Stimulated activated CD4-positive, alpha-beta T cell treated with anti-CD3 and anti-CD28 coated beads, Interleukin-4, amount 100 ng/mL, for 24 hours (primary cell): ENCODE measurements at regions not wholly inside any gene's neighbourhood (a gene's known extent, or its start where the extent isn't known, plus 50 kb on each side); places are given as distances from the start of the nearest gene placed in this dataset.

Source experiments
- DNase-seq: peaks from one replicate; pipeline ENCODE4 v3.0.0-alpha.2; 2020

DNA sequence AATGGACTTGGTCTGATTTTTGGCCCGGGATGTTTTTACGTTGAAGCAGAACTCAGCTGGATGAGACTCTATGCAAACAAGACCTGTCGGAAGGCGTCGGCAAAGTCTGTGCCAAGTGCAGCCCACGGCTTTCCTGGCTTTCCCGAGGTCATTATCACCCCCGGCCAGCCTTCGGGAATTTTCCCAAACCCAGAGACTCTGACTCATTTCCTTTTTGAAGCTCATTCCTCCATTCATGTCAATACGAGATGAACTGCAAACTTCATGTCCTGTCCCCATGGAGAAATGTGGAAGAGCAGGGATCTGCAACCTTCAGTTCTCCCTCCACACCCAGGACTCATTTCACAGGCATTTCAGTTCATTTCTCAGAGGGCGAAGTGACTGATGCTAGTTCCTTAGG is 95.3 kb downstream of the IRX2 start:
- DNase-seq = no peak

DNA sequence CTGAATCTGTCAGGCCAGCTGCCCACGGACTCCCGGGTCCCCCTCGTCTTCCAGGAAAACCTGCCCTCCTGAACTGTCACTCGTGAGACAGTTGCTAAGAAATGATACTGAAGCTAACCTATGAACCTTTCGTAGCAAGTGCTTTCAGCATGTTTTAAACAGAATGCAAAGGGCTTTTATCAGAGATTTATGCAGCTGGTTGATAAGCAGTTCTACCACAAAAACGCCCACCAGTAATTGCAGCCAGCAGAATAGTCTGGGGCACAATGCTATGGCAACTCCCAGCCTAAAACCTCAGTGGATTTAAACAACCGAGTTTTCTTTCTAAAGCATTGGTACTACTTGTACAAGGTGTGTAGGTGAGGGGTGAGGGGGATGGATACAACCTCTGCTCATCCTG is 97.5 kb downstream of the IRX2 start:
- no peak for DNase-seq

DNA sequence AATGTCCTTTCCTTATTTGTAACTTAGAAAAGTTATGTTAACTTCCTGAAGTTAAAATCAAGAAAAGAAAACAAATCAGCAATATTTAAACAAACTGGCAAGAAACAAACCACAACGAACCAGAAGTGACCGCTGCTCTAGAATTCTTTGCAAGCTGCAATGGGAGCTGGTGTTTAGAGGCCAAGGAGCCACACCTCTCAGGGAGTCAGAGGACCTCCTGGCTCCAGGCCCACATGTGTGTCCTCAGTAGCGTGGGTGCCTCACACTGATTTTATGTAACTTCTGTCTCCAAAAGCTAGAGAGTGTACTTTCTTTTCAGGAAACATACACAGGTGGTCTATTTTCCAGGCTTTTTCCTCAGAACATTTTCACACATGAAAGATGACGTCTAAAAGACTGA is 100.4 kb downstream of the IRX2 start:
- DNase-seq = no peak

DNA sequence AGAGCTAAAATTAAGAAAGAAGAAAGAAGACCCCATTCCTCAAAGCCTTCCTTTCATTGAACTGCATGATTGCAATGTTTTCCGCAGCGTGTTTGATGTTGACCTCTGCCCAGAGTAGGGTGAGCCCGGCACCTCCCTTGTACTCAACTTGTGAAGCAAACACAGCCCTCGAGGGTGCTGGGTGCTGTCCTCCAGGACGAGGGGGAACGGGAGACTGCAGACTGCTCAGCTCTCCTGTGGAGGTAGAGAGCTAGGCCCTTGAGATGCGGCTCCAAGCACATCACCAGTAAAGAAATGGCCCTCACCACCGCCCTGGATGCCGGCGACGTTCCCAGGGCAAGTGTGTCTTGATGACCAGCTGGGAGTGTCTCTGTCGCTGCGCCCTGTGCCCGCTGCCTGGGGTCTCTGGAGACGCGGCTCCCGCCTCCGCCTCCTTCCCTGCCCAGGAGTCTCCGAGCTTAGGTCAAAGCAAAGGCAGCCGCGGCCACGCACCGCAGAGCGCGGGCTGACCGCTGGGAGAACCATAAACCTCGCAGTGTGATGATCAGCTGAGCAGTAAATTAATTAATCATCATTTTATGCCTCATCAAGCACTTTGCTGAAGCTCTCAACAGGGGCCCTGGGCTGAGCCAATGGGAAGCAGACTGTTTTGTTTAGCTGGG is 108.7 kb downstream of the IRX2 start:
- no peak for DNase-seq

DNA sequence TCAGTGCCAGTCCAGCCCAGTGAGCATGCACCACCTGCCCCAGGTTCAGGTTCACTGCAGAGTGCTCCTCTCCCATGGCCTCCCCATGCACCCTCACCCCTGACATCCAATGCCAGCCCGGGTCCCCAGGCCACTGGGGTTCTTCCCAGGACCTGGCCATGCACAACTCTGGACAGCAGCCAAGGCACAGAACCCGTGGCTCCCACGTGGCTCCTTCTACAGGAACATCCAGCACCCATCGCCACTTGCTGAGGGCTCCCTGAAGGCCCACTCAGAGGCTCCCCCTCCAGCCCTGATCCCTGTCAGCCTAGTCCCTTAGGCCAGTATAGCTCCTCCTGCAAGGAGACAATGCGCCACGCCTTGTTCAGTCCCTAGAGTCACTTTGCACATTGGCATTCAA is 110.8 kb downstream of the IRX2 start:
- DNase-seq = no peak

DNA sequence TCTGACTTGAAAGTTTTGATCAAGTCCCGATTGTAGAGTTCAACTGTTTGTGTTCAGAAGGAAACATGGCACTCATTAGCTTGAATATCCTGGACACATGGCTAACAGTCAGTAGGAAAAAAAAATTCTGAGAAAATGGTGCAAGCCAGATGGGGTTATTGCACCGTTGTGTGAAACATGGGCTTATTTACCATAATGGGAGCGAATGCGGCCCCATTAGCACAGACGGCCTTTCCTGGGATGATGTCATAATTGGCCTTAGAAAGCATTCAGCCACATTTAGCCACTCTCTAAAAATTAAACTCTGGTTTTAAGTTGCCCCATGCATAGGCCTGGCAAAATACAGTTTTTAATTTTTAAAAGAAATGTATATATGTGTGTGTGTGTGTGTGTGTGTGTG is 112.1 kb downstream of the IRX2 start:
- DNase-seq = no peak

DNA sequence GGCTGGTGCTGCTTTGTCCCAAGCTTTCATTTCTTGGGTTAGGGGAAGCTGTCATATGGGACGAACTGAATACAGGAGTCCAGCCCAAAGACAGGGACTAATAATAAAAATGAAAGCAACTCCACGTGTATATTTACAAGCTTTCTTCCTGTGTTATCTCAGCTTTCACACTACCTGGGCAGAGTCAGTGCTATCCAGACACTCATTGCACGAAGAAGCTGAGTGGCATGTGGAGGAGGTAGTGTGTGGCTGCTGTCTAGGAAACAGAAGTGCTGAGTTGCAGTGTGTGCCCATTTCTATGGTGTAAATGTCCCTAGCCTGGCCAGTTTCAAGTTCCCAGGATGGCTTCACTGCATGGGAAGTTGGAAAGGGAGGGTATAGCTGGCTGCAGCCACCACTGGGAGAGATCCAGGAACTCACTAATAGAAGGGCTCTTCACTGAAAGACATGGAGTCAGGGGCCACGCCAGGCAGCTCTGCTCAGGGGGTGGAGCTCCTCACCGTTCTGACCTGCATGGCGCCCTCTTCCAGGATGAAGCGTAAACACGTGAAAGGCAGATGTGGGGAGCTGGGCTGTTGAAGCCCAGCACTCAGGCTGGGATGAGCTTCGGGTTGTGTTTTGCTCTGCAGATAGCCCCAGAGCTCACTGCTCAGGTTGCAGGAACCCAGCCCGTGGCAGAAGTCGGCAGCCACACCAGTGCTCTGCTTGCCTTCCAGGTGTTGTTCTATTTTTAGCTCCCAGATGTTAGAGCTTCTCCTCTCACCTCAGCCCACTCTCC is 116.9 kb downstream of the IRX2 start:
- no peak for DNase-seq

DNA sequence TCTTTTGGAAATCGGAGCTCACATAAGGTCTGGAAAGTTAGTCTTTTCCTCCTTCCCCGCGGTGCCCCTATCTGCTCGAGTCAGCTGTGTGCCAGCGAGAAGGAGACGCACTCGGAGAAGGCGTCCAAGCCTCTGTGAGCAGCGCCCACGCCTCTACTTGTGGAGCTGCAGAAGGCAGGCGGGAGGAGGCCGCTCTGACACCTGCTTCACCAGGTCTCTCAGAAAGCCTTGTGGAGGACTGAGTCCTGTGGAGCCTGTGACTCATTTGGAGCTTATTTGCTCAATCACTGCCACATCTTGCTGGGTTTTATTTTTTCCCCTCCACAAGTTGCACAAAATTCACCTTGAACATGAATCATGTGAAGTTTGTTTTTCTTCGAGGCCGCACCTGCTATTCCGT is 117.5 kb downstream of the IRX2 start:
- DNase-seq = no peak

DNA sequence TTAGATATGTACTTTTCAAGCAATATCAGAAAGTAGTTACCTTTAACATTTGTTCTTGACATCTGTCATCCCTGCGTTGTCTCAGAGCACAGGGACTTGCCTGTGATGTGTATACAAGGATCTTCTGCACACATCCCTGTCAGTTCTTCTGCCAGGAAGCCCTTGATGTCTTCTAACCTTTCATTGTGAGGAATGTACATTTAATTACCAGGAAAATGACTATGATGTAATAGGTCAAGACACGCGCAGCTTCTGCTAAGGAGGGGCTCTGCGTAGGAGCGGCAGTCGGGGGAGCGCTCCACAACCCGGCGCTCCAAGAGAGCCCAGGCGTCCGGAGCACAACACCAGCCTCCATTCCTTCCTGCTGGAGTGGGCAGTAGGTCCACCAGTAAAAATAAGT is 119.7 kb downstream of the IRX2 start:
- no peak for DNase-seq

DNA sequence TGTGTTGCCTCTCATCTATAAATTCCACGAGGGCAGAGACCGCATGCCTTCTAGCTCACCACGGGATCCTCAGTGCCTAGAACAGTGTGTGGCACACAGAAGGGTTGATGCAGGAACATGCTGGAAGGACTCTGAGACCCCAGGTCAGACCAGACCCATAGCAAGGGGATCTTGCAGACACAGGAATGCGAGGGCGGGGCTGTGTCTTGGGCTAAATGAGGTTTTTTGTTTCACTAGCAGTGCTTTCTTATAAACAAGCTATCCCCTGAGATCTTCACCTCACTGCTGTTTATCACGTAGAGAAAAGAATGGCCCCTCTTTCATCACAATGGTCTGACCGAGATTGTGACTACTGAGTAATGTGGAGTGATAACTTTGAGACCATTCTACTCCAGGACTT is 122.4 kb downstream of the IRX2 start:
- DNase-seq = no peak

DNA sequence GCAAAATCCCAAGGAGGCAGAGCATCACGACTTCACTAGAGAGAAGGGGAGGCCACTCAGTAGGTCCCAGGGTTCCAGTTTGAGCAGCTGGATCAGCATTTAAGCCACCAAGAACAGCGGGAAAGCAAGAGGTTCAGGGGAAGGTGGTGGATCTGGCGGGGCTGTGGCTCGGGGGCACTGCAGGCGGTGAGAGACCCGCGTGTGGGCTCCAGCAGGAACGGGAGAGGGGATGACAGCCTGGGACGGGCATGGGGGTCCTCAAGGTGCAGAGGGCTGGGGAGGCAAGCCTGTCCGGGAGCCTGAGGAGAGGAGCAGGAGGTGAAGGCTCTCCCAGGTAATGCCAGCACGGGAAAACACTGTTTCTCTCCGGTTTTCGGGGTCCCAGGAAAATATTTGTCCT is 123.6 kb downstream of the IRX2 start:
- no peak for DNase-seq

DNA sequence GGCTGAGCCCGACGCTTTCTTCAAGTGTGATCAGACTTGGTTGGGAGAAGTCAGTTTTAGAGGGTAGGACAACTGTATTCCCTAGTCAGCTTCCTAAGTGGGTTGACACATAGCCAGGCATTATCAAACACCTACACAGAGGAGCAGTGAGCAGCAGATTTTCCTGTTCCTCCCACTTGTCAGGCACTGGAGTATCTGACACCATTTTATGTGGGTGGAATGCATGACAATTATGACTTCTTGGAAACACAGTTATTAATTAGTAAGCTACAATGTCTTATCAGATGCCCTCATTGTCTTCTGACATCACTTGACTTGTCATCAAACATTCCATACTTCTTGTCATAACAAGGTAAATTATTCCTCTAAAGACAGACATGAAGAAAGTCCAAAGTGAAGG is 124.9 kb downstream of the IRX2 start:
- no peak for DNase-seq

DNA sequence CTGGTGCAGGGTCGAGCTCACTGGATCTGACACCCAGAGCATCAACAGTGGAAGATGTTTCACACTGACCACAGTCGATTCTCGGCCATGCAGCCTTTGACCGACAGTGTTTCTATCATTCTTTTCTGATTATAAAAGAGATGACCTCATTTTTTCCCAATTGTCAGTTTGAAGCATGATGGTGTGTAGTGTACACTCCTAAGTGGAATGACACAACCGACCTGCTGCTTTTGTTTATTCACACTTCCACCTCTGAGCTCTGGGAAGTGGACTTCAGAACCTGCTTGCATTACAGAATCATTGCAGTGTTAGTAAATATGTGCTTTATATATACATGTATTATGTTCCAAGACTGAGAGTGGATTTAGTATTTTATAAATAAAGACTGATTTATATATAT is 128.6 kb downstream of the IRX2 start:
- DNase-seq = no peak

DNA sequence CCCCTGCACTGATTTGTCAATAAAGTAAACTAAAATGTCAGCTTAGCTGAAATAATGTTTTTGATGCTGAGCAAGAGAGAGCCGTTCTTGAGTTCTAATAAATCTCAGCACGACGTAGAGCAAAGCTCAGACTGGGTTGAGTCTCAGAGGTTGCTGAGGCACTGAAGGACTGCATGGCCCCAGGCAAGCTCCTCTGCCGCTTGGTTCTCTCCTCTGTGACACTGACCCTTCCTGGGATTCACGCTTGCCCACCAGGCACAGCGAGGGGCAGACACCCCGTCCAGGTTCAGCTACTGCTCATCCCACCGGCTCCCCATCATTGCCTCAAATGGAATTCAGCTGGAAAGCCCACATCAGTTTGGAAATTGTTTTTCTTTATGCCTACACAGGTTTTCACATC is 129.8 kb downstream of the IRX2 start:
- no peak for DNase-seq

DNA sequence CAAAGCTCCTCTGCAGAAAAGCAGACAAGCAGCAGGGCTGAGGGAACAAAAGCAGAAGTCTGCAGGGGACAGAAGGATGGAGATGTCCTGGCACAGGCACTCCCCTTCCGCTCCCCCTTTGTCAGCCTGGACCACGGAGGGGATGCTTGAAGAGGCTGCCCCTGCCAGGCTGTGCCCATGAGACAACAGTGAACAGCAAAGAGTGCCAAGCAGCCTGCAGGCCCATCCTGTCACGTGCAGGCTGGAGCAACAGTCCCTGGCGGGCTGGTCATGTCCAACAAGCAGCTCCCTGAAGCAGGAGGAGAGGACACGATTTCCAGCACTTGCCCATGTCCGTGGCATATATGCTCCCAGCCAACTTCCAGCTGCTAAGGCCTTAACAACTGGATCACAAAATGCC is 132.3 kb downstream of the IRX2 start:
- DNase-seq = no peak

DNA sequence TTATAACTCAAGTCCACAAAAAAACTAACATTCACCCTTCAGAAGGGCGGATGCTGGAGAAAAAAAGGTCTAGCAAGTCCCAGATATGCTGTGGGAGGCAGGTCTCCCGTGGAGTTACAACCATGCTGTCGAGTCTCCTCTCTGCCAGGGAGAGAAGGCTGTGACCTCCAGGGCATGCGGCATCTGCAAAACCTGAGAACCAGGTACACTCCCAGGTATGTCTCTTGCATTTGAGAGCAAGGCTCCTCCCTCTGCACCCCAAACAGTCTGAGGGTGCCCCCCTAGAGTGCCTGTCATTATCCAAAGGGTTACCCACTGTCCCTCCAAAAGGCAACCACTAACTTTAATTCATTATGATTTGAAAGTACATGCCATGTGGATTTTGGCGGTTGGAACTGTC is 134.0 kb downstream of the IRX2 start:
- DNase-seq = no peak

DNA sequence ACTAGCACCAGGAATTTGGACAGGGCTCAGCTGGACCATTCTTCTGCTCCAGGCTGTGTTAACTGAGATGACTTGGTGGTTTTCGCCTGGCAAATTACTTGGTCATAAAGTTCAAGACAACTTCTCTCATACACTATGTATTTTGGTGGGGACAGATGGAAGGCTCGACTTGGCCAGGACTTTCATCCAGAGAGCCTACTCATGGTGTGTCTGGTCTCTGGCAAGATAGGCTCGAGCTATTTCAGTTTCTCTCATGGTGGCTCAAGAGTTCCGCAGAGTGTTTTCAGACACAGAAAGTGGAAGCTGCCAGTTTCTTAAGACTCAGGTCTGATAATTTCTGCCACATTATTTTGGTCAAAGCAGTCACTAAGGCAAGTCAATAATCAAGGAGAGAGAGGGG is 135.6 kb downstream of the IRX2 start:
- no peak for DNase-seq

DNA sequence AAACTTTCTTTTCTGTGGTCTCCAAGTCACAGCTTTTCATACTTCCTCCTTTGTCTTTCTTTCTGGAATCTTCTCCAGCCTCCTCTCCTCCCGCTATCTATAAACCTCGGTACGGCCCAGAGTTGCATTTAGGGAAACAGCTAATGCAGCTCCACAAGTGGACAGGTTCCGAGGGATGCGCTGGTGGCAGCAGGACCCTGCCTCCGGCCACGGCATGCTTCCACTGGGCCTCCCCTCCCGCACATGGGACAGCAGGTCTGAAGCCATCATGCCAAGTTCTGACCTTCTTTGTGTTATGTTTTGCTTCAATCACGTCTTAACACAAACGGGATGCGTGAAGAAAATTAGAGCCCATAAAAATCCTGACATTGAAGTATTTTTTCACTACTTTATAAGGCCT is 136.9 kb downstream of the IRX2 start:
- DNase-seq = no peak

DNA sequence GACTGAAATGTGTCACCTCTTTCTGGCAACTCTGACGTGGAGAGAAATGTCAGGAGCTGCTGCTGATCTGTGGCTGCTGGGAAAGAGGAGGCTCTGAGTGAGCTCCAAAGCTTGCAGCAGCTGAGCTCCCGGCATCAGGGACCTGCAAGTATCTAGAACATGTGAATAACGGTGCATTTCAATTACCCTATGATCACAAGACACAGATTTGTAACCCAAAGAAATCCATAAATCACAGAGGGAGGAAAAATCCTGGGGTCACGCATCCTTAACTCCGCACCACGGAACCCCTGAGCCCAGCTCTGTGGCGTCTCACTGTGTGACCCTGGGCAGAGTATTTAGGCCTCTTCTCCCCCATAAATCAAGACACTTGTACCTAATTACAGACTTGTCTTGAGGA is 139.8 kb downstream of the IRX2 start:
- no peak for DNase-seq

DNA sequence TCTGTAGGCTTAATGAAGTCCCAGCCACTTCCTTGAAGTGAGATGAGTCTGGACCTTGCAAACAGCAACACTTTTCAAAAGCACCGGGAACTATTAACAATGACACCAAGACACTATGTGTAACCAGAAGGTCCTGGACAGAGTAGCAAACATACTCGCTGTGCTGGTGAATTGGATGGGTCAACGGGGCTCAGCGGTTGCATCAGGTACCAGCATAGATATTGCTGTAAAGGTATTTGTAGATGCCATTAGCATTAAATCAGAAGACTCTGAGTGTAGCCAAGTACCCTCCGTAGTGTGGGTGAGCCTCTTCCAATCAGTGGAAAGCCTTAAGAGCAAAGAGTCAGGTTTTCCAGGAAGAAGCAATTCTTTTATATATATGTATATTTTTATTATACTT is 140.5 kb downstream of the IRX2 start:
- no peak for DNase-seq

DNA sequence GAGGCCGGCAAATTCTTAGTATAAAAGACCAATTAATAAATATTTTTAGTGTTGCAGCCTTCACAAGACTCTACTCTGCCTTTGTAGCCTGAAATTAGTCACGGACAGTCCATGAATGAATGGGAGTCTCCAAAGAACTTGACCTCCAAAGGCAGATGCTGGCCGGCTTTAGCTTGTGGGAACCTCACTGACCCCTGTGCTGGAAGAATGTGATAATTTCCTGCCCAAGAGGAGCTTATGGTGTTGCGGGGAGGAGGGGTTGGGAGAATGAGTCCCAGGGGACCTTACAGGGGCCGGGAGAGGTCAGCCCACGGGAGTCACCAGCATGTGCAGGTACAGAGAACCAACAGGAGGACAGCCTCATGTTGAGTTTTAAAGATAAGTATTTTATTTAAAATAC is 143.1 kb downstream of the IRX2 start:
- no peak for DNase-seq

DNA sequence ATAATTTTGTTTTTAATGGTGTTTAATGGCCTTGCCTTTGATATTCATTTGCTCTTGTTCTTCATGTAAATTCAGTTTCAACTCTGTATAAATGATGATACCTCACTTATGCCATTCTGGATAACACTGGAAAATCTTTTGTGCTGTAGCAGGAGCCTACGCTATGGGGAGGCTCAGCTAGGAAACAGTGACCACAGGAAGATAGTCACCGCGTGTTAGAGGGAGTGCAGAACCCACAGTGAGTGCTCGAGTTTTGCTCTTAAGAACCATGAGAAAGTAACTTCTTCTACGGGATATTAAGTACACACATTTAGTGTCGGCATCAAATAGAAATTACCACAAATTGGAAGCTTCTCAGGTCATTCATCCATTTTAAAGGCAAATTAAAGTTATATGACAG is 143.9 kb downstream of the IRX2 start:
- DNase-seq = no peak

DNA sequence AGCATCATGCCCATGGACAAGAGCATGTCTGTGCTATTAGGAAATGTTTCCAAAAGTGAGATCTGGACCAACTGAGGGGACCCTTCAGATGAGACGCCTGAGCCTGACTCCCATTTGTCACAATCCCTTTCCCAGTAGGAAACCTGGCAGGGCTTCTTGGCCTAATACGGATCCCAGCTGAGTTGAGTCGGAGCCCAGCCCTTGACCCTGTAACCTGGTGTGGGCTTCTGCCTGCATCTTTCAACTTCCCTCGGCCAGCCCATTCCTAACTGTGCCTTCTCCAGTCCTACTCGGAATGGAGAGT is 148.3 kb downstream of the IRX2 start:
- DNase-seq = no peak

DNA sequence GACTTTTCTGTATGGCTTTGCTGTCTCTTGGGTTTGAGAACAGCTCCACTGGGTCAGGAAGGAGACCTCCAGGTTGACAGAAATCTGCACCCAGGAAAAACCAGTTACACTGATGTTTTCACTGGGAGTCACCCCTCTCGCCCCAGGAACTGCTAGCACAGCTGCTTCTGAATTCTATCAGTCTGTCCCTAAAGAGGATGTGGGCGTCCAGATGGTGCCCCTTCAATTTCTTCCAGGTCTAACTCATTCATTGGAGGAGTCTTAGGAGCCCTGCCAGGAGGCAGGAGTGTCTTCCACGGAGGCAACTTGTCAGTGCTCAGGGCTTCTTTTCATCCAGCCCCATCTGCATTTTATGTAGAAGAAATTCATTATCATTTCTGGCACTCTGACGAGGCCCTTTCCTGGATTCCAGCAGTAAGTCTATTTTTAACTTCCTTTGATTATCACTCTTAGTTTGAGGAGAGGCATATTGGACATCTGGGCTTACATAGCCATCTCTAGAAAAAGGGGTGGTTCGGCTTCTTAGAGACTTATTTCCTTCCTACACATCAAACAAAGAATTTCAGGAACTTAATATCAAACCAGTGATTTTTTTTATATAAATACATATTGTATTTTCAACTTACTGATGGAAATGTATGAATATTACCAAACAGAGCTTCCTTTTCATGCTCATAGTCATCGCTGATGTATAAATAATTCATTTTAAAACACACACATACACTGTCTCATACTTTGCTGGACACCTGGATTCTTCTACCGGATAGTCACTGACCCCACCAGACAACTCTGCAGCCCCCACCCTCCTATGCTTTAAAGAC is 148.8 kb downstream of the IRX2 start:
- DNase-seq = no peak
